IMR-90 (cell line): ENCODE measurements at regions not wholly inside any gene's neighbourhood (a gene's known extent, or its start where the extent isn't known, plus 50 kb on each side); places are given as distances from the start of the nearest gene placed in this dataset.

Experiments
- BHLHE40 ChIP-seq: fragments of 150-350 bp; IDR thresholded peaks from 2 replicates; pipeline ENCODE4 v1.6.1; 2016; ENCODE audit warnings: mild to moderate bottlenecking, low read depth, low read length
- CEBPB ChIP-seq: IDR thresholded peaks from 2 replicates; pipeline ENCODE4 v1.6.1; 2012; ENCODE audit warnings: low read depth, low read length, improper control_type of control experiment
- MAFK ChIP-seq: IDR thresholded peaks from 2 replicates; pipeline ENCODE4 v1.6.1; 2012; ENCODE audit warnings: low read depth, low read length, improper control_type of control experiment
- MAZ ChIP-seq: IDR thresholded peaks from 2 replicates; pipeline ENCODE4 v1.6.1; 2012; ENCODE audit warnings: low read depth, mild to moderate bottlenecking, low read length, improper control_type of control experiment, moderate library complexity, borderline replicate concordance
- POLR2A ChIP-seq: IDR thresholded peaks from 2 replicates; pipeline ENCODE4 v1.6.1; 2012; ENCODE audit warnings: mild to moderate bottlenecking, low read depth, low read length
- RCOR1 ChIP-seq: IDR thresholded peaks from 2 replicates; pipeline ENCODE4 v1.6.1; 2012; ENCODE audit warnings: mild to moderate bottlenecking, low read length, improper control_type of control experiment; ENCODE audit not compliant: insufficient replicate concordance
- TF ChIP-seq, protein P1 (sequence below): conservative IDR thresholded peaks from 2 replicates; pipeline ENCODE4 v1.5.1; 2012; ENCODE audit warnings: mild to moderate bottlenecking, low read depth, low read length, improper control_type of control experiment
- TF ChIP-seq, protein P2 (sequence below): fragments of 150-350 bp; IDR thresholded peaks from 2 replicates; pipeline ENCODE4 v1.6.1; 2016; ENCODE audit warnings: low read depth, mild to moderate bottlenecking, low read length, moderate library complexity, borderline replicate concordance

DNA sequence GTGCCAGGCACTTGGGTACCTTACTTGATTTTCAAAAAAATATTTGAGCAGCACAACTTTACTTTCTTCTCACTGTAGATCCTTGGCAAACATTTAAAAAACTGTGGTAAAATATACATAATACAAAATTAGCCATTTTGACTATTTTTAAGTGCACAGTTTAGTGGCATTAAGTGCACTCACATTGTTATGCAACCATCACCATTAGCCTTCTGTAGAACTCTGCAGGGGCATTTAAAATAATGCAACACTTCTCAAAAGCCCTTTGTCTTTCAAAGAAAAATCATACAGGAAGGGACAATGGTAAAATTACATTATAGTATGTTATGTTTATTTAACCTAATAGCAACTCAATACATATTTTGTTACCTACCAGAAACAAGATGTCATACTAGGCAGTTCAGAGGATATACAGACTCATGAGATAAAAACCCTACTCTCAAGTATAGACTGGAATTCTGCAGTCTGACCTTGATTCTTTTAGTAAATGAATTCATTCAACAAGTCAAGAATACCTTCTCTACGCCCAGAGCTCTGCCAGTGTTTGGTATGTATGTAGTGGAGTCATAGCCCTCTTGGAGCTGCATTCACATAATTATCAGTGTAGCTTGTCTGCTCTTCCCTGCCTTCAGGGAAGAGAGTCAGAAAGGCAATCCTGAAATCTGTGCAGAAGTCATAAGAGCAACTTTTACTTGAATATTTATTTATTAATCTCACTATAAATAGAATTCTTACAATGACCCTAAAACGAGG, 74.0 kb upstream of the ARRDC3 start:
- TF ChIP-seq RCOR1, result no peak
- TF ChIP-seq MAFK, result no peak
- TF ChIP-seq, protein P1, sequence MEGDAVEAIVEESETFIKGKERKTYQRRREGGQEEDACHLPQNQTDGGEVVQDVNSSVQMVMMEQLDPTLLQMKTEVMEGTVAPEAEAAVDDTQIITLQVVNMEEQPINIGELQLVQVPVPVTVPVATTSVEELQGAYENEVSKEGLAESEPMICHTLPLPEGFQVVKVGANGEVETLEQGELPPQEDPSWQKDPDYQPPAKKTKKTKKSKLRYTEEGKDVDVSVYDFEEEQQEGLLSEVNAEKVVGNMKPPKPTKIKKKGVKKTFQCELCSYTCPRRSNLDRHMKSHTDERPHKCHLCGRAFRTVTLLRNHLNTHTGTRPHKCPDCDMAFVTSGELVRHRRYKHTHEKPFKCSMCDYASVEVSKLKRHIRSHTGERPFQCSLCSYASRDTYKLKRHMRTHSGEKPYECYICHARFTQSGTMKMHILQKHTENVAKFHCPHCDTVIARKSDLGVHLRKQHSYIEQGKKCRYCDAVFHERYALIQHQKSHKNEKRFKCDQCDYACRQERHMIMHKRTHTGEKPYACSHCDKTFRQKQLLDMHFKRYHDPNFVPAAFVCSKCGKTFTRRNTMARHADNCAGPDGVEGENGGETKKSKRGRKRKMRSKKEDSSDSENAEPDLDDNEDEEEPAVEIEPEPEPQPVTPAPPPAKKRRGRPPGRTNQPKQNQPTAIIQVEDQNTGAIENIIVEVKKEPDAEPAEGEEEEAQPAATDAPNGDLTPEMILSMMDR, result no peak
- TF ChIP-seq, protein P2, sequence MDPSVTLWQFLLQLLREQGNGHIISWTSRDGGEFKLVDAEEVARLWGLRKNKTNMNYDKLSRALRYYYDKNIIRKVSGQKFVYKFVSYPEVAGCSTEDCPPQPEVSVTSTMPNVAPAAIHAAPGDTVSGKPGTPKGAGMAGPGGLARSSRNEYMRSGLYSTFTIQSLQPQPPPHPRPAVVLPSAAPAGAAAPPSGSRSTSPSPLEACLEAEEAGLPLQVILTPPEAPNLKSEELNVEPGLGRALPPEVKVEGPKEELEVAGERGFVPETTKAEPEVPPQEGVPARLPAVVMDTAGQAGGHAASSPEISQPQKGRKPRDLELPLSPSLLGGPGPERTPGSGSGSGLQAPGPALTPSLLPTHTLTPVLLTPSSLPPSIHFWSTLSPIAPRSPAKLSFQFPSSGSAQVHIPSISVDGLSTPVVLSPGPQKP, result no peak
- no peak for TF ChIP-seq POLR2A
- TF ChIP-seq CEBPB, result no peak
- no peak for TF ChIP-seq BHLHE40
- TF ChIP-seq MAZ, result no peak
